Mesendoderm (in vitro differentiated cells): ENCODE measurements at regions not wholly inside any gene's neighbourhood (a gene's known extent, or its start where the extent isn't known, plus 50 kb on each side); places are given as distances from the start of the nearest gene placed in this dataset.
A peak's percentile ranks its signal among the peaks of the same experiment; 100 is the strongest.

Source experiments
- DNase-seq: peaks from one replicate; pipeline ENCODE4 v3.0.0; 2013
- H2AK5ac ChIP-seq: 2 replicates; pipeline ENCODE4 v1.6.1; 2013; ENCODE audit warnings: low read length, inconsistent platforms
- H2BK120ac ChIP-seq: 2 replicates; pipeline ENCODE4 v1.6.1; 2013; ENCODE audit warnings: low read depth, mild to moderate bottlenecking, low read length, moderate library complexity, mixed read lengths
- H2BK15ac ChIP-seq: replicated peaks from 2 replicates; pipeline ENCODE4 v1.6.1; 2013; ENCODE audit warnings: low read depth, mild to moderate bottlenecking, moderate library complexity
- H2BK5ac ChIP-seq: 2 replicates; pipeline ENCODE4 v1.6.1; 2013; ENCODE audit warnings: low read length, inconsistent platforms
- H3K18ac ChIP-seq: 2 replicates; pipeline ENCODE4 v1.6.1; 2013; ENCODE audit warnings: mild to moderate bottlenecking, low read length, mixed read lengths
- H3K23ac ChIP-seq: one replicate; pipeline ENCODE4 v1.6.1; 2013; ENCODE audit warnings: low read length
- H3K27ac ChIP-seq: 2 replicates; pipeline ENCODE4 v1.5.1; 2013; ENCODE audit warnings: low read depth, mild to moderate bottlenecking, inconsistent platforms, low read length, moderate library complexity
- H3K27me3 ChIP-seq: 2 replicates; pipeline ENCODE4 v1.6.1; 2013; ENCODE audit warnings: low read length, control low read depth, mild to moderate bottlenecking, inconsistent platforms; ENCODE audit not compliant: insufficient read depth, poor library complexity
- H3K36me3 ChIP-seq: 2 replicates; pipeline ENCODE4 v1.6.1; 2013; ENCODE audit warnings: low read length, inconsistent platforms; ENCODE audit not compliant: control insufficient read depth, insufficient read depth
- H3K4ac ChIP-seq: one replicate; pipeline ENCODE4 v1.6.1; 2013; ENCODE audit warnings: low read depth, mild to moderate bottlenecking, low read length, moderate library complexity
- H3K4me1 ChIP-seq: 2 replicates; pipeline ENCODE4 v1.6.1; 2013; ENCODE audit warnings: low read depth, low read length, inconsistent platforms; ENCODE audit not compliant: control insufficient read depth
- H3K4me2 ChIP-seq: 2 replicates; pipeline ENCODE4 v1.6.1; 2013; ENCODE audit warnings: low read length
- H3K4me3 ChIP-seq: 2 replicates; pipeline ENCODE4 v1.5.1; 2013; ENCODE audit warnings: mild to moderate bottlenecking, low read length
- H3K56ac ChIP-seq: one replicate; pipeline ENCODE4 v1.6.1; 2013; ENCODE audit warnings: low read length
- H3K79me1 ChIP-seq: 2 replicates; pipeline ENCODE4 v1.6.1; 2013; ENCODE audit warnings: low read length, inconsistent platforms
- H3K79me2 ChIP-seq: 2 replicates; pipeline ENCODE4 v1.6.1; 2013; ENCODE audit warnings: mild to moderate bottlenecking, low read length; ENCODE audit not compliant: control insufficient read depth, insufficient read depth
- H3K9ac ChIP-seq: 2 replicates; pipeline ENCODE4 v1.6.1; 2013; ENCODE audit warnings: low read length, inconsistent platforms
- H4K5ac ChIP-seq: one replicate; pipeline ENCODE4 v1.6.1; 2013; ENCODE audit warnings: low read length
- H4K8ac ChIP-seq: one replicate; pipeline ENCODE4 v1.6.1; 2013; ENCODE audit warnings: low read depth, mild to moderate bottlenecking, control low read depth, low read length, moderate library complexity
- WGBS: extraction: QIAGEN DNeasy Blood & Tissue Kit; methylation state at CpG from one replicate; pipeline ENCODE4 v1.1.7; 2013; ENCODE audit warnings: low lambda C conversion rate, missing lambda C conversion rate; ENCODE audit not compliant: insufficient coverage; ENCODE audit errors: extremely low coverage; 5-methylcytosine and 5-hydroxymethylcytosine counted together

DNA sequence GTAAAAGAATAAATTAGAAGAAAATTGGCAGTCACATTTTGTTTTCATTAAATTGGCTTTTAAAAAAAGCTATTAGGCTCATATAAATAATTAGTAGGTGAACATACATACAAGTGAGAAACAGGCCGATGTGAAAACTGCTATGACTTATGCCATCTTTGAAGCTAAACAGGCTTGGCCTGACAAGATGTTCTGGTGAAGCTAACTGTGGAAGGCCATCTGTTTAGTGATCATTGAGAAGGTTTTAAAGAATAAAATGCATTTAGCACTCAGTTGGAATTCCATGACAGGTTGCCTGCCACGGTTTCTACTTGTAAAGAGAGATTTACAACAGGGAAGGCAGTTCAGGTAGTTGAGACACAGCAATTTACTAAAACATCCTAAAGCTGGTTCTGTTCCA lies 264.0 kb upstream of the AGTR1 start:
- Histone ChIP-seq H3K56ac (no peak overlapping the region), H3K27ac (no peak overlapping the region), H3K4me2 (no peak overlapping the region), H2BK15ac (no peak overlapping the region), H3K79me2 (no peaks in the 10 kb centered on the region), H4K8ac (no peak overlapping the region), H3K23ac (no peak overlapping the region), H3K4me3 (no peak overlapping the region), H2BK5ac (no peak overlapping the region), H3K4me1 (no peaks in the 10 kb centered on the region), H3K27me3 (no peaks in the 10 kb centered on the region), H3K4ac (no peak overlapping the region), H4K5ac (no peak overlapping the region), H3K9ac (no peak overlapping the region), H2BK120ac (no peak overlapping the region), H3K36me3 (no peaks in the 10 kb centered on the region), H3K79me1 (no peaks in the 10 kb centered on the region), H2AK5ac (no peak overlapping the region), H3K18ac (no peak overlapping the region)
- WGBS, result no CpG with 5 or more reads among the region's 2 CpGs
- DNase-seq, result no peak

DNA sequence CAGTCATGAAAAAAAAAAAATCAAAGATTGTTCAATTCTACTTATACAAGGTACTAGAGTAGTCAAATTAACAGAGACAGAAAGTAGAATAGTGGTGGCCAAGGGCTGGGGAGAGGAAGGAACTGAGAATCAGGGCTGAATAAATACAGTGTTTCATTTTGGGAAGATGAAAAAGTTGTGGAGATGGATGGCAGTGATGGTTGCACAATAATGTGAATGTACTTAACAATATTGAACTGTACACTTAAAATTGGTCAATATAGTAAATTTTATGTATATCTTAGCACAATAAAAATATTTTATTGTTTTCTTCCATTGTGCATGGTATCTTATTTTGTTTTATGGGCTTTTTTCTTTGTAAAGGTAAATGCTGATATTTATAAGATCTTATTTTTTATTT lies 262.2 kb upstream of the AGTR1 start:
- Histone ChIP-seq H3K9ac (no peak overlapping the region), H3K4ac (no peak overlapping the region), H2AK5ac (no peak overlapping the region), H3K79me1 (no peaks in the 10 kb centered on the region), H3K23ac (no peak overlapping the region), H3K36me3 (no peaks in the 10 kb centered on the region), H3K27me3 (no peaks in the 10 kb centered on the region), H3K56ac (no peak overlapping the region), H2BK120ac (no peak overlapping the region), H3K4me3 (no peak overlapping the region), H4K8ac (no peak overlapping the region), H3K4me2 (no peak overlapping the region), H2BK15ac (no peak overlapping the region), H2BK5ac (no peak overlapping the region), H4K5ac (no peak overlapping the region), H3K18ac (no peak overlapping the region), H3K4me1 (peaks cover 4% of the 10 kb centered on the region), H3K27ac (no peak overlapping the region), H3K79me2 (no peaks in the 10 kb centered on the region)
- no peak for DNase-seq

DNA sequence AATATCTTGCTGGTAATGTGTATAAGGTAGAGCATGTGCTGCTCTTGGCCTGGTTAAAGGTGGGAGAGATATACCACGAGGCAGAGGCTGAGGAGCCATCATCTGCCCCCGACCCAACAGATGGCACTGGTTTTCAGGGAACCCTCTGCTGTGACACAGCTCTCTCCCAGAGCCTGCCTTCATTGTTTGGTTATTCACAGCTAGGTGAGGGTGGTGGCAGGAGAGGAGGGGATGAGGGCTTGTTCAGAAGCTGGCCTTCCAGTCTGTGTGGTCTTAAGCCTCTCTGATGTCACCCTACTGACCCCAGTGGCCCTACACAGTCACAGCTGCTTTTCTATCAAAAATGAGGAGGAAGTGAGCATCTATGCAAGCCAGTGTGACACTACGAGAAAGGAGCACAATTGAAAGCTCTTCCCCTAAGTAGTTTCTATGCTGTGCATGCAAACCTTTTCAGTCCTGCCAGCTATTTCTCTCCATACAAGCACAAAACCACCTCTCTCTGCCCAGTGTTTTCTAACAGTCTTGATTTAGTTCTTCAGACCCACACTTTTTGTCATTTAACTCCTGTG lies 258.4 kb upstream of the AGTR1 start:
- peak; percentile 24 for DNase-seq
- no CpG with 5 or more reads among the region's 3 CpGs for WGBS

DNA sequence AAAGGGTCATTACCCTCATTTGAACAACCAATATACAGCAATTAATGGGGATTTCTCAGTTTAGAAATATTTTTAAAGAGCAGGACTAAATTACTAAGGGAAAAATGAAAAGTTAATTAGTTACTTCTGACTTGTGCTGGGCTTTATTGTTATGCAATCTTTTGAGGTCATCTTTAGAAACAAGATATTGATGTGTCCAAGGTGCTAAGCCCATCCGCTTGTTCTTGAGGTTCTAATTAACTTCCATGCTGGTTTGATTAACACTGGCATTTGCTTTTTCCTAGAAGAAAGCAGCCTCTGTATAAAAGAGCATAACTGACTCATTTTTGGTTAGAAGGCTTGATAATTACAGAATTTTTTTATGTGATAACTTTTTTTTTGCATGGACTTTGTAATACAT lies 256.5 kb upstream of the AGTR1 start:
- Histone ChIP-seq H2BK120ac (no peak overlapping the region), H2BK5ac (no peak overlapping the region), H3K4ac (no peak overlapping the region), H2BK15ac (no peak overlapping the region), H3K27ac (no peak overlapping the region), H3K9ac (no peak overlapping the region), H3K4me2 (no peak overlapping the region), H3K56ac (no peak overlapping the region), H4K5ac (no peak overlapping the region), H3K4me1 (peaks cover 4% of the 10 kb centered on the region), H3K79me1 (no peaks in the 10 kb centered on the region), H3K36me3 (no peaks in the 10 kb centered on the region), H2AK5ac (no peak overlapping the region), H3K18ac (no peak overlapping the region), H3K4me3 (no peak overlapping the region), H4K8ac (no peak overlapping the region), H3K27me3 (no peaks in the 10 kb centered on the region), H3K23ac (no peak overlapping the region), H3K79me2 (no peaks in the 10 kb centered on the region)
- DNase-seq, result no peak
- WGBS, result no CpG with 5 or more reads among the region's 1 CpG

More for the DNA sequence above, 258.4 kb upstream of the AGTR1 start:
- no peak overlapping the region for H2BK15ac ChIP-seq
- H3K4me3 ChIP-seq, result no peak overlapping the region
- H3K79me1 ChIP-seq, result no peaks in the 10 kb centered on the region
- no peak overlapping the region for H3K23ac ChIP-seq
- no peak overlapping the region for H3K4me2 ChIP-seq
- H3K27me3 ChIP-seq, result no peaks in the 10 kb centered on the region
- H3K4ac ChIP-seq, result no peak overlapping the region
- no peak overlapping the region for H3K18ac ChIP-seq
- H3K27ac ChIP-seq, result no peak overlapping the region
- H3K36me3 ChIP-seq, result no peaks in the 10 kb centered on the region
- no peak overlapping the region for H2AK5ac ChIP-seq
- no peak overlapping the region for H4K5ac ChIP-seq
- no peak overlapping the region for H4K8ac ChIP-seq
- peaks cover 4% of the 10 kb centered on the region for H3K4me1 ChIP-seq
- no peak overlapping the region for H2BK5ac ChIP-seq
- no peak overlapping the region for H2BK120ac ChIP-seq
- no peaks in the 10 kb centered on the region for H3K79me2 ChIP-seq
- no peak overlapping the region for H3K56ac ChIP-seq
- H3K9ac ChIP-seq, result no peak overlapping the region

DNA sequence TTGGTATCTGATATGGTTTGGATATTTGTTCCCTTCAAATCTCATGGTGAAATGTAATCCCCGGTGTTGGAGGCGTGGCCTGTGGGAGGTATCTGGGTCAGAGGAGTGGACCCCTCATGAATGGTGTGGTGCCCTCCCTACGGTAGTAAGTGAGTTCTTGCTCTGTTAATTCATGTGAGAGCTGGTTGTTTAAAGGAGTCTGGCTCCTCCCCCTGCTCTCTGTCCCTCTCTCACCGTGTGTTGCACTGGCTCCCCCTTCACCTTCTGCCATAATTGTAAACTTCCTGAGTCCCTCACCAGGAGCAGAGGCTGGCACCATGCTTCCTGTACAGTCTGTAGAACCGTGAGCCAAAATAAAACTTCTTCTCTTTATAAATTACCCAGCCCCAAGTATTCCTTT lies 246.9 kb upstream of the AGTR1 start:
- Histone ChIP-seq H4K5ac (no peak overlapping the region), H3K79me1 (no peaks in the 10 kb centered on the region), H3K56ac (no peak overlapping the region), H3K9ac (no peak overlapping the region), H3K27me3 (no peaks in the 10 kb centered on the region), H2AK5ac (no peak overlapping the region), H3K4me3 (no peak overlapping the region), H3K4me2 (no peak overlapping the region), H2BK5ac (no peak overlapping the region), H3K36me3 (no peaks in the 10 kb centered on the region), H3K27ac (no peak overlapping the region), H3K79me2 (no peaks in the 10 kb centered on the region), H2BK120ac (no peak overlapping the region), H3K4ac (no peak overlapping the region), H4K8ac (no peak overlapping the region), H3K23ac (no peak overlapping the region), H3K4me1 (no peaks in the 10 kb centered on the region), H3K18ac (no peak overlapping the region), H2BK15ac (no peak overlapping the region)
- WGBS, result no CpG with 5 or more reads among the region's 5 CpGs
- no peak for DNase-seq

DNA sequence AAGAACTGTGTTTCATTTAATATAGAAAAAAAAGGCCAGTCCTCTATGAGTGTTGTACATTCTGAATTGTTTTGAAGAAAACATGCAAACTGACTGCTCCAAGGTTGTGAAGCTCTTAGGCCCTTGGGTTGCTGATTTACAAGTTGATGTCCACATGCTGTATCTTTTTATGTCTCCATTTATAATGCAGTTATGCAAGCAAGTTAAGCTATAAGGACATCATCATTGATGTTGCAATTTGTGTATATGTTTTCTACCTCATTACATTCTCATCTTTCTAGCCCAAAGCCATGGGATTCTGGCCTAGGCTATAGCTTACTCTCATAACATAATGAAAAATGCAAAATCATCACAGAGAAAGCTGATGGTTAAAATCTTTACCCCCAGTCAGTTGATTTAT lies 245.7 kb upstream of the AGTR1 start:
- Histone ChIP-seq H3K9ac (no peak overlapping the region), H3K4ac (no peak overlapping the region), H2AK5ac (no peak overlapping the region), H3K79me1 (no peaks in the 10 kb centered on the region), H2BK15ac (no peak overlapping the region), H3K4me3 (no peak overlapping the region), H3K36me3 (no peaks in the 10 kb centered on the region), H3K4me2 (no peak overlapping the region), H4K8ac (no peak overlapping the region), H4K5ac (no peak overlapping the region), H3K23ac (no peak overlapping the region), H2BK120ac (no peak overlapping the region), H3K79me2 (no peaks in the 10 kb centered on the region), H3K27me3 (no peaks in the 10 kb centered on the region), H2BK5ac (no peak overlapping the region), H3K56ac (no peak overlapping the region), H3K18ac (no peak overlapping the region), H3K27ac (no peak overlapping the region), H3K4me1 (no peaks in the 10 kb centered on the region)
- no peak for DNase-seq
